Fibroblast of lung (primary cell): ENCODE measurements at regions not wholly inside any gene's neighbourhood (a gene's known extent, or its start where the extent isn't known, plus 50 kb on each side); places are given as distances from the start of the nearest gene placed in this dataset.

Experiments used
- EZH2 ChIP-seq: IDR thresholded peaks from 2 replicates; pipeline ENCODE4 v1.5.1; 2012; ENCODE audit warnings: low read length, control low read depth, mild to moderate bottlenecking; ENCODE audit errors: missing control alignments
- TF ChIP-seq, protein P1 (sequence below), 2 donors: IDR thresholded peaks in 1 of 2; conservative IDR thresholded peaks in 1 of 2; 1 replicate in 1 of 2; 2 replicates in 1 of 2; pipeline ENCODE4 v1.5.1; 2011 to 2012; ENCODE audit warnings: low read length in 2 of 2, control low read depth in 1 of 2, inconsistent platforms in 1 of 2, low read depth in 1 of 2, mild to moderate bottlenecking in 1 of 2

DNA sequence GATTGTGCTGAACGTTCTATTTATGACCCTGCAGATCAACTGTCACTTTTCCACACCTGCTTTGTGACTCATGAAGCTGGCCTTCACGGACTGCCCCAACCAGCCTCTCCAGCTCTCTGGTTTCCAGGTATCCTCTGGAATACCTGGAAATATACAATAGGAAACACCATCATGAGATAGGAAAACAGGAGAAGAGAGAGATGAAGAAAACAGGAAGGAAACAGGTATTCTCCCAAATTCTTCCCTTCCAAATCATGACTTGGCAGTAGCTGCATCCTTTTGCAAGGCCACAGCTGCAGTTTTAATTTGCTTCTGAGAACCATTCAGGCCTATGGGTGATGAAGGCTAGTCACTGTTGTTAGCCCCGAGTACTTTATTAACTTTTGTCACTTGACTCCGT lies 909.1 kb downstream of the EPHA3 start:
- TF ChIP-seq, protein P1, sequence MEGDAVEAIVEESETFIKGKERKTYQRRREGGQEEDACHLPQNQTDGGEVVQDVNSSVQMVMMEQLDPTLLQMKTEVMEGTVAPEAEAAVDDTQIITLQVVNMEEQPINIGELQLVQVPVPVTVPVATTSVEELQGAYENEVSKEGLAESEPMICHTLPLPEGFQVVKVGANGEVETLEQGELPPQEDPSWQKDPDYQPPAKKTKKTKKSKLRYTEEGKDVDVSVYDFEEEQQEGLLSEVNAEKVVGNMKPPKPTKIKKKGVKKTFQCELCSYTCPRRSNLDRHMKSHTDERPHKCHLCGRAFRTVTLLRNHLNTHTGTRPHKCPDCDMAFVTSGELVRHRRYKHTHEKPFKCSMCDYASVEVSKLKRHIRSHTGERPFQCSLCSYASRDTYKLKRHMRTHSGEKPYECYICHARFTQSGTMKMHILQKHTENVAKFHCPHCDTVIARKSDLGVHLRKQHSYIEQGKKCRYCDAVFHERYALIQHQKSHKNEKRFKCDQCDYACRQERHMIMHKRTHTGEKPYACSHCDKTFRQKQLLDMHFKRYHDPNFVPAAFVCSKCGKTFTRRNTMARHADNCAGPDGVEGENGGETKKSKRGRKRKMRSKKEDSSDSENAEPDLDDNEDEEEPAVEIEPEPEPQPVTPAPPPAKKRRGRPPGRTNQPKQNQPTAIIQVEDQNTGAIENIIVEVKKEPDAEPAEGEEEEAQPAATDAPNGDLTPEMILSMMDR (conservative IDR thresholded peaks at IDR 0.05 in 1 of 2, IDR thresholded peaks at IDR 0.05 in 1 of 2; ENCODE audit: low read depth in 1 of 2, low read length in 2 of 2) = no peak
- no peak for TF ChIP-seq EZH2
